Thoracic aorta (tissue), 2 donors: ENCODE measurements at regions not wholly inside any gene's neighbourhood (a gene's known extent, or its start where the extent isn't known, plus 50 kb on each side); places are given as distances from the start of the nearest gene placed in this dataset.
"Not testable (repeated sequence)": the region's sequence is repeated elsewhere in the genome, so short reads cannot be mapped to it uniquely, and the experiment has no call there.

ENCODE experiments used
- ATAC-seq: fragments of 150-250 bp; one replicate; pipeline ENCODE4 v1.8.0; 2017; ENCODE audit warnings: low read depth; ENCODE audit not compliant: insufficient number of reproducible peaks, low FRiP score
- DNase-seq: peaks from one replicate; pipeline ENCODE4 v3.0.0-alpha.2; 2020; ENCODE audit warnings: low spot score
- H3K27ac ChIP-seq, 2 donors: fragments of 200-600 bp; sonication (generic); 1 replicate in 1 of 2; 2 replicates in 1 of 2; pipeline ENCODE4 v1.5.1; 2016; ENCODE audit warnings: mild to moderate bottlenecking in 2 of 2, moderate library complexity in 2 of 2
- H3K27me3 ChIP-seq: fragments of 200-600 bp; sonication (generic); replicated peaks from 2 replicates; pipeline ENCODE4 v1.6.0; 2016; ENCODE audit warnings: mild to moderate bottlenecking; ENCODE audit not compliant: insufficient read depth
- H3K36me3 ChIP-seq: fragments of 200-600 bp; sonication (generic); one replicate; pipeline ENCODE4 v1.5.1; 2016
- H3K4me1 ChIP-seq, 2 donors: fragments of 200-600 bp; sonication (generic); 1 replicate in 1 of 2; 2 replicates in 1 of 2; pipeline versions ENCODE4 v1.5.1 to v1.6.0; 2016; ENCODE audit warnings: low read depth in 2 of 2, mild to moderate bottlenecking in 1 of 2; ENCODE audit not compliant: control insufficient read depth in 1 of 2
- H3K4me3 ChIP-seq: fragments of 200-600 bp; sonication (generic); 2 replicates; pipeline ENCODE4 v1.5.1; 2016; ENCODE audit warnings: mild to moderate bottlenecking
- H3K9me3 ChIP-seq: fragments of 200-600 bp; sonication (generic); 2 replicates; pipeline ENCODE4 v1.5.1; 2016
- CTCF ChIP-seq: fragments of 200-600 bp; sonication (generic); IDR thresholded peaks from one replicate; pipeline ENCODE4 v1.5.1; 2019; ENCODE audit warnings: antibody characterized with exemption

DNA sequence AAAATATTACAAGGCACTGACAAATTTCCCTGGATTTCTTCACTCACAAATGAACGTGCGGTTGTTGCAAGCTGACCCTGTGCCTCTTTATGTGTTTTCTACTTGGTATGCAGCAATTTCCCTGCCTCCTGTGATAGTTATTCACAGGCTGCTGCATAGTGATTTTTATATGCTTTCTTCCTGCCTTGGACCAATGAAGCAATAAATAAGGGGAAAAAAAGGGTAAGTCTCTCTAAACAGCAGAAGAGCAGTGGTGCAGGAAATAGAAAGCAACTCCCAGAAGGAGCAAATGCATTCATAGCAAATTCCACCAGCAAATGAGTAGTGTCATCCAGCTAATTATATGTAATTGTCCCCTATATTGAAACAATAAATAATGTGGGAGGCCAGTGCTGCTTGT, 737.9 kb downstream of the GALC start:
- DNase-seq (no peak), ATAC-seq (no peak)
- H3K9me3 ChIP-seq = no peaks in the 10 kb centered on the region
- TF ChIP-seq CTCF = no peak
- no peaks in the 10 kb centered on the region for H3K36me3 ChIP-seq
- H3K4me1 ChIP-seq = no peaks in the 10 kb centered on the region
- H3K4me3 ChIP-seq = no peak overlapping the region
- H3K27me3 ChIP-seq = no peaks in the 10 kb centered on the region
- no peak overlapping the region for H3K27ac ChIP-seq

GRCh38 chr14:87254331-87254874, 738.6 kb downstream of the GALC start:
- no peaks in the 10 kb centered on the region for H3K4me1 ChIP-seq
- H3K4me3 ChIP-seq = no peak overlapping the region
- no peaks in the 10 kb centered on the region for H3K36me3 ChIP-seq
- H3K9me3 ChIP-seq = no peaks in the 10 kb centered on the region
- no peak overlapping the region for H3K27ac ChIP-seq
- TF ChIP-seq CTCF = no peak
- DNase-seq (no peak), ATAC-seq (no peak)
- no peaks in the 10 kb centered on the region for H3K27me3 ChIP-seq

- not testable (repeated sequence) for H3K4me3 ChIP-seq, H3K27ac ChIP-seq, DNase-seq, H3K4me1 ChIP-seq, H3K27me3 ChIP-seq, ATAC-seq, H3K36me3 ChIP-seq, H3K9me3 ChIP-seq
Measured at GRCh38 chr14:87253791-87254190, 739.2 kb downstream of the GALC start.

DNA sequence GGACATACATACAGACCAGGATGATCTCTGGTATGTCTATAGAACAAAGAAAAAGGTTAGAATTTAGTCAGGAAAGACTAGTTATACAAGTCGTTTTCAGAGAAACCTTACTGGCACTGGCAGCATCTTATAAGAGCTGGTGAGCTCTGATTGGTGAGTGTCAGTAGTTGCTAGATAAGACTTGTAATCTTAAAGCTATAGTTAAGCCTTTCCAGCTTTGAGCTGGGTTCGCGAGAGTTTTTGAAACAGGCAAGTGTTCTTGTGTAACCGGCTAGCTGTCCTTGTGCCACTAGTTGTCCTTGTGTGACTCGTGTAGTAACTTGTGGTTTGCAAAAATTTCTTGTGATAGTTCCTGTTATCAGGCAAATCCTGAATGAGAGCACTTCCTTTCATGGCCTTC, 740.9 kb downstream of the GALC start:
- Histone ChIP-seq H3K4me1 (no peaks in the 10 kb centered on the region), H3K36me3 (no peaks in the 10 kb centered on the region), H3K4me3 (no peak overlapping the region), H3K27me3 (no peaks in the 10 kb centered on the region), H3K27ac (no peak overlapping the region), H3K9me3 (no peaks in the 10 kb centered on the region)
- no peak for DNase-seq
- no peak for TF ChIP-seq CTCF
- no peak for ATAC-seq

- no peaks in the 10 kb centered on the region for H3K36me3 ChIP-seq
- no peak for TF ChIP-seq CTCF
- H3K4me1 ChIP-seq = no peaks in the 10 kb centered on the region
- no peaks in the 10 kb centered on the region for H3K27me3 ChIP-seq
- no peaks in the 10 kb centered on the region for H3K9me3 ChIP-seq
- H3K27ac ChIP-seq = no peak overlapping the region
- no peak for DNase-seq
- ATAC-seq = no peak
- H3K4me3 ChIP-seq = no peak overlapping the region
Measured at GRCh38 chr14:87251011-87251410, 742.0 kb downstream of the GALC start.

GRCh38 chr14:87241018-87241768, 751.8 kb downstream of the GALC start:
- ATAC-seq = no peak
- TF ChIP-seq CTCF = no peak

DNA sequence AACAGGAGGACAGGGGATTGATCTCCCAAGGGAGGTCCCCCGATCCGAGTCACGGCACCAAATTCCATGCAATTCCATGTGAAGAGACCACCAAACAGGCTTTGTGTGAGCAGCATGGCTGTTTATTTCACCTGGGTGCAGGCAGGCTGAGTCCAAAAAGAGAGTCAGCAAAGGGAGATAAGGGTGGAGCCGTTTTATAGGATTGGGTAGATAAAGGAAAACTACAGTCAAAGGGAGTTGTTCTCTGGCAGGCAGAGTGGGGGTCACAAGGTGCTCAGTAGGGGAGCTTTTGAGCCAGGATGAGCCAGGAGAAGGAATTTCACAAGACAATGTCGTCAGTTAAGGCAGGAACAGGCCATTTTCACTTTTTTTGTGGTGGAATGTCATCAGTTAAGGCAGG, 752.7 kb downstream of the GALC start:
- not testable (repeated sequence) for H3K9me3 ChIP-seq, H3K36me3 ChIP-seq, H3K4me3 ChIP-seq, DNase-seq, ATAC-seq, H3K4me1 ChIP-seq, H3K27me3 ChIP-seq, H3K27ac ChIP-seq

More at GRCh38 chr14:87241018-87241768, 751.8 kb downstream of the GALC start:
- Histone ChIP-seq H3K36me3 (no peaks in the 10 kb centered on the region), H3K4me1 (no peaks in the 10 kb centered on the region), H3K27me3 (no peaks in the 10 kb centered on the region), H3K4me3 (no peak overlapping the region), H3K9me3 (no peaks in the 10 kb centered on the region), H3K27ac (no peak overlapping the region)
- no peak for DNase-seq
